H9 (cell line): ENCODE measurements at regions not wholly inside any gene's neighbourhood (a gene's known extent, or its start where the extent isn't known, plus 50 kb on each side); places are given as distances from the start of the nearest gene placed in this dataset.

Experiments used
- DNase-seq: peaks from one replicate; pipeline ENCODE4 v3.0.0-alpha.2; 2017
- H2AFZ ChIP-seq: one replicate; pipeline ENCODE4 v1.6.1; 2013; ENCODE audit warnings: mild to moderate bottlenecking, low read length, control low read depth, moderate library complexity
- H2AK5ac ChIP-seq: 2 replicates; pipeline ENCODE4 v1.6.1; 2013; ENCODE audit warnings: low read length, control low read depth, mixed read lengths; ENCODE audit not compliant: insufficient read length
- H2BK120ac ChIP-seq: one replicate; pipeline ENCODE4 v1.6.1; 2013; ENCODE audit warnings: low read depth, mild to moderate bottlenecking, low read length, control low read depth, inconsistent platforms; ENCODE audit not compliant: poor library complexity, severe bottlenecking
- H2BK12ac ChIP-seq: 2 replicates; pipeline ENCODE4 v1.6.1; 2013; ENCODE audit warnings: low read length, control low read depth, mixed read lengths, low read depth; ENCODE audit not compliant: insufficient read length
- H2BK15ac ChIP-seq: 2 replicates; pipeline ENCODE4 v1.6.1; 2013; ENCODE audit warnings: low read depth, low read length, control low read depth
- H2BK20ac ChIP-seq: one replicate; pipeline ENCODE4 v1.6.1; 2013; ENCODE audit warnings: low read depth, mild to moderate bottlenecking, low read length, control low read depth, inconsistent platforms; ENCODE audit not compliant: poor library complexity, severe bottlenecking
- H2BK5ac ChIP-seq: 2 replicates; pipeline ENCODE4 v1.6.1; 2013; ENCODE audit warnings: low read length, control low read depth, mixed read lengths; ENCODE audit not compliant: insufficient read length
- H3K14ac ChIP-seq: 2 replicates; pipeline ENCODE4 v1.6.1; 2013; ENCODE audit warnings: low read length, control low read depth; ENCODE audit not compliant: insufficient read depth
- H3K18ac ChIP-seq: 2 replicates; pipeline ENCODE4 v1.6.1; 2013; ENCODE audit warnings: low read depth, mild to moderate bottlenecking, mixed read lengths, low read length, control low read depth; ENCODE audit not compliant: insufficient read length
- H3K23ac ChIP-seq: 2 replicates; pipeline ENCODE4 v1.6.1; 2013; ENCODE audit warnings: low read length, control low read depth, mixed read lengths, low read depth; ENCODE audit not compliant: insufficient read length
- H3K23me2 ChIP-seq: 2 replicates; pipeline ENCODE4 v1.6.1; 2013; ENCODE audit warnings: low read depth, mild to moderate bottlenecking, mixed read lengths, low read length, control low read depth; ENCODE audit not compliant: insufficient read length, poor library complexity, severe bottlenecking
- H3K27ac ChIP-seq: 2 replicates; pipeline ENCODE4 v1.5.1; 2013; ENCODE audit warnings: low read length, control low read depth, mixed read lengths, low read depth; ENCODE audit not compliant: insufficient read length
- H3K27me3 ChIP-seq: 2 replicates; pipeline ENCODE4 v1.6.1; 2013; ENCODE audit warnings: low read length, control low read depth, inconsistent platforms; ENCODE audit not compliant: insufficient read depth
- H3K4ac ChIP-seq: 2 replicates; pipeline ENCODE4 v1.6.1; 2013; ENCODE audit warnings: low read depth, mild to moderate bottlenecking, control low read depth, inconsistent platforms, low read length, moderate library complexity
- H3K4me1 ChIP-seq: 2 replicates; pipeline ENCODE4 v1.6.1; 2013; ENCODE audit warnings: low read length, control low read depth, inconsistent platforms; ENCODE audit not compliant: insufficient read depth
- H3K4me2 ChIP-seq: 2 replicates; pipeline ENCODE4 v1.6.1; 2013; ENCODE audit warnings: low read length, control low read depth, mixed read lengths; ENCODE audit not compliant: insufficient read length, insufficient read depth
- H3K56ac ChIP-seq: 2 replicates; pipeline ENCODE4 v1.6.1; 2013; ENCODE audit warnings: low read depth, mild to moderate bottlenecking, mixed read lengths, low read length, control low read depth; ENCODE audit not compliant: insufficient read length
- H3K79me1 ChIP-seq: 2 replicates; pipeline ENCODE4 v1.6.1; 2013; ENCODE audit warnings: low read depth, mild to moderate bottlenecking, moderate library complexity, low read length, control low read depth, inconsistent platforms; ENCODE audit not compliant: insufficient read depth, poor library complexity, severe bottlenecking
- H3K79me2 ChIP-seq: 2 replicates; pipeline ENCODE4 v1.6.1; 2013; ENCODE audit warnings: low read length, control low read depth, inconsistent platforms; ENCODE audit not compliant: insufficient read depth
- H3K9ac ChIP-seq: 2 replicates; pipeline ENCODE4 v1.6.1; 2013; ENCODE audit warnings: low read length, control low read depth, mixed read lengths; ENCODE audit not compliant: insufficient read length; ENCODE audit errors: extremely low read depth
- H3K9me3 ChIP-seq: one replicate; pipeline ENCODE4 v1.6.1; 2013; ENCODE audit warnings: low read depth, low read length, inconsistent platforms; ENCODE audit not compliant: control insufficient read depth
- H3T11ph ChIP-seq: one replicate; pipeline ENCODE4 v1.6.1; 2013; ENCODE audit warnings: mild to moderate bottlenecking, low read length, control low read depth, inconsistent platforms
- H4K20me1 ChIP-seq: one replicate; pipeline ENCODE4 v1.6.1; 2013; ENCODE audit not compliant: control insufficient read depth, insufficient read length, insufficient read depth
- H4K5ac ChIP-seq: 2 replicates; pipeline ENCODE4 v1.6.1; 2013; ENCODE audit warnings: low read depth, mild to moderate bottlenecking, mixed read lengths, low read length, control low read depth; ENCODE audit not compliant: insufficient read length
- H4K8ac ChIP-seq: replicated peaks from 2 replicates; pipeline ENCODE4 v1.6.1; 2013; ENCODE audit warnings: low read length, control low read depth, mixed read lengths, low read depth; ENCODE audit not compliant: insufficient read length
- H4K91ac ChIP-seq: 2 replicates; pipeline ENCODE4 v1.6.1; 2013; ENCODE audit warnings: low read depth, mild to moderate bottlenecking, moderate library complexity, mixed read lengths, low read length, control low read depth; ENCODE audit not compliant: insufficient read length
- H3K27ac Mint-ChIP-seq, 3 experiments: 2 replicates in 2 of 3; 3 replicates in 1 of 3; pipeline ENCODE4 v1.8.0; 2020 to 2021; ENCODE audit warnings: mixed read lengths in 3 of 3, mild to moderate bottlenecking in 1 of 3, moderate library complexity in 1 of 3
- H3K27me3 Mint-ChIP-seq: 2 replicates; pipeline ENCODE4 v1.8.0; 2021; ENCODE audit warnings: low read depth, mild to moderate bottlenecking, moderate library complexity, mixed read lengths
- H3K36me3 Mint-ChIP-seq, 3 experiments: 2 replicates in 2 of 3; 3 replicates in 1 of 3; pipeline ENCODE4 v1.8.0; 2020 to 2021; ENCODE audit warnings: low read depth in 3 of 3, mixed read lengths in 3 of 3; ENCODE audit not compliant: insufficient read depth in 1 of 3
- H3K4me1 Mint-ChIP-seq, 2 experiments: 2 replicates each; pipeline ENCODE4 v1.8.0; 2020; ENCODE audit warnings: mixed read lengths in 2 of 2
- H3K4me3 Mint-ChIP-seq, 2 experiments: 2 replicates in 1 of 2; 3 replicates in 1 of 2; pipeline ENCODE4 v1.8.0; 2020 to 2021; ENCODE audit warnings: mild to moderate bottlenecking in 2 of 2, mixed read lengths in 2 of 2, moderate library complexity in 1 of 2
- H3K9me3 Mint-ChIP-seq, 2 experiments: 2 replicates in 1 of 2; 3 replicates in 1 of 2; pipeline ENCODE4 v1.8.0; 2020; ENCODE audit warnings: mild to moderate bottlenecking in 2 of 2, mixed read lengths in 2 of 2, moderate library complexity in 1 of 2
- CTCF ChIP-seq: fragments of 200-600 bp; sonication (generic); conservative IDR thresholded peaks from 3 replicates; pipeline ENCODE4 v1.8.0; 2021; ENCODE audit warnings: antibody characterized with exemption, mild to moderate bottlenecking
- WGBS: extraction: QIAGEN DNeasy Blood & Tissue Kit; methylation state at CpG from one replicate; pipeline ENCODE4 v1.1.7; 2013; ENCODE audit warnings: missing lambda C conversion rate, low lambda C conversion rate, mixed read lengths; ENCODE audit not compliant: insufficient read length; ENCODE audit errors: extremely low coverage; 5-methylcytosine and 5-hydroxymethylcytosine counted together

GRCh38 chr9:6080154-6080716 is 64.8 kb upstream of the RANBP6 start:
- WGBS: no CpG with 5 or more reads among the region's 18 CpGs
- H2AFZ ChIP-seq: no peak overlapping the region

More at GRCh38 chr9:6080154-6080716, 64.8 kb upstream of the RANBP6 start:
- TF ChIP-seq CTCF: no peak
- DNase-seq: peak; percentile 99
- H3K56ac ChIP-seq: no peak overlapping the region
- peak overlapping the region; percentile 40 to 50 for H3K4me3 Mint-ChIP-seq
- H3K4ac ChIP-seq: no peak overlapping the region
- no peaks in the 10 kb centered on the region for H3K23me2 ChIP-seq
- peaks cover 4% of the 10 kb centered on the region; the same call in 1 of the 2 replicates for H3K4me1 ChIP-seq
- no peaks in the 10 kb centered on the region for H3K79me1 ChIP-seq
- no peak overlapping the region for H2BK20ac ChIP-seq
- H3K27me3 Mint-ChIP-seq: no peaks in the 10 kb centered on the region
- H2BK5ac ChIP-seq: no peak overlapping the region
- no peak overlapping the region for H4K5ac ChIP-seq
- no peaks in the 10 kb centered on the region for H3K79me2 ChIP-seq
- H3K36me3 Mint-ChIP-seq: no peaks in the 10 kb centered on the region
- peak overlapping the region; percentile 50 for H3K27ac ChIP-seq
- no peak overlapping the region for H2AK5ac ChIP-seq
- H3K9me3 ChIP-seq: no peaks in the 10 kb centered on the region
- no peaks in the 10 kb centered on the region for H3K27me3 ChIP-seq
- no peak overlapping the region for H3K9ac ChIP-seq
- H3K9me3 Mint-ChIP-seq: no peaks in the 10 kb centered on the region; a peak in 2 of 5 replicates
- no peak overlapping the region for H4K8ac ChIP-seq
- peaks cover 27 to 30% of the 10 kb centered on the region in 2 experiments for H3K4me1 Mint-ChIP-seq
- H3T11ph ChIP-seq: no peak overlapping the region
- H2BK12ac ChIP-seq: no peak overlapping the region
- H3K4me2 ChIP-seq: peak overlapping the region; percentile 62
- H4K91ac ChIP-seq: no peak overlapping the region
- no peak overlapping the region for H3K23ac ChIP-seq
- no peaks in the 10 kb centered on the region for H4K20me1 ChIP-seq
- H3K27ac Mint-ChIP-seq: peak overlapping the region in 2 of 3 experiments; percentile 78; a peak in 5 of 7 replicates
- no peak overlapping the region for H3K14ac ChIP-seq
- H3K18ac ChIP-seq: peak overlapping the region; percentile 65
- H2BK120ac ChIP-seq: no peak overlapping the region
- H2BK15ac ChIP-seq: no peak overlapping the region
